Tibial artery (tissue), 4 donors: ENCODE measurements at regions not wholly inside any gene's neighbourhood (a gene's known extent, or its start where the extent isn't known, plus 50 kb on each side); places are given as distances from the start of the nearest gene placed in this dataset.

ENCODE experiments used
- DNase-seq, 2 donors: peaks; one replicate each; pipeline ENCODE4 v3.0.0-alpha.2; 2019
- H3K27ac ChIP-seq, 2 donors: fragments of 200-600 bp; sonication (generic) in 1 of 2; 1 replicate in 1 of 2; 2 replicates in 1 of 2; pipeline ENCODE4 v1.5.1; 2018 to 2019; ENCODE audit warnings: mild to moderate bottlenecking in 1 of 2
- H3K27me3 ChIP-seq, 2 donors: fragments of 200-600 bp; sonication (generic) in 1 of 2; one replicate each; pipeline versions ENCODE4 v1.5.1 to v1.6.0; 2016 to 2019
- H3K36me3 ChIP-seq, 3 donors: fragments of 200-600 bp; sonication (generic) in 2 of 3; one replicate each; pipeline ENCODE4 v1.5.1; 2016 to 2019; ENCODE audit warnings: mild to moderate bottlenecking in 2 of 3
- H3K4me1 ChIP-seq, 4 donors: fragments of 200-600 bp; sonication (generic) in 2 of 4; 1 replicate in 3 of 4; 2 replicates in 1 of 4; pipeline ENCODE4 v1.5.1; 2016 to 2019
- H3K4me3 ChIP-seq, 2 donors: fragments of 200-600 bp; sonication (generic) in 1 of 2; 1 replicate in 1 of 2; 2 replicates in 1 of 2; pipeline ENCODE4 v1.5.1; 2018 to 2019; ENCODE audit warnings: mild to moderate bottlenecking in 2 of 2
- H3K9me3 ChIP-seq, 3 donors: fragments of 200-600 bp; sonication (generic) in 1 of 3; one replicate each; pipeline ENCODE4 v1.5.1; 2016 to 2019
- intact Hi-C: fragments of 100-400 bp; cut with DNase I; formaldehyde crosslinking; loops from one replicate; pipeline ENCODE4 v1.15.0; 2023; ENCODE audit warnings: low total_unique reads
- TF ChIP-seq, protein P1 (sequence below), 2 experiments: fragments of 200-600 bp in 1 of 2; fragments of 450-650 bp in 1 of 2; IDR thresholded peaks; one replicate each; pipeline ENCODE4 v1.5.1; 2017 to 2019; ENCODE audit warnings: antibody characterized with exemption in 2 of 2, mild to moderate bottlenecking in 1 of 2, moderate library complexity in 1 of 2

DNA sequence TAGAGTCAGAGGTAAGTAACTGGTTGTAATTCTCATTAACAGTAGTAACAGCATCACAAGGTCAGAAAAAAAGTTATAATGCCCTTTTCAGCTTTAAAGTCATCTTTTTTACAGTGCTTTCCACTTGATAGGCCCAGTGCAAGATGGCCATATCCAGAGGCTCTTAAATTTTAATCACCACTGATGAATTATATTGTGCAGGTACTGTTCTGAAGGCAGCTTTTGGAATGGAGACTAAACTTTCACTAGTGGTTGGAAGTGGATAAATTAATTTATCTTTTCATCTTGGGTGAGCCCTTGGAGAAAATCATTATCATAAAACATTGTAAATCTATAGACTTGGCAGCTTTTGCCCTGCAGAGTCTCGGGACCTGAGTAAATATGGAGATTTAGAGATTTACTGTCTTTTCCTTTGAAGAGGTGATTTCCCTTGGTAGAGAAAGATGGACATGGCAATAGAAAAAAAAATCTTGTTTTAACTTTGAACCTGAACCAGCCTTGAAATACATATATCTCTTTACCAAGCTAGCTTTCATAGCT, 969.1 kb upstream of the NOVA1 start:
- intact Hi-C loops, result no loop called here

GRCh38 chr14:27573018-27573417, 975.2 kb upstream of the NOVA1 start:
- H3K4me3 ChIP-seq, result no peak overlapping the region
- H3K4me1 ChIP-seq, result no peaks in the 10 kb centered on the region
- no peaks in the 10 kb centered on the region for H3K36me3 ChIP-seq
- no peaks in the 10 kb centered on the region for H3K27me3 ChIP-seq
- H3K27ac ChIP-seq, result no peak overlapping the region
- intact Hi-C loops, result no loop called here
- DNase-seq, result no peak
- no peaks in the 10 kb centered on the region for H3K9me3 ChIP-seq
- TF ChIP-seq, protein P1, sequence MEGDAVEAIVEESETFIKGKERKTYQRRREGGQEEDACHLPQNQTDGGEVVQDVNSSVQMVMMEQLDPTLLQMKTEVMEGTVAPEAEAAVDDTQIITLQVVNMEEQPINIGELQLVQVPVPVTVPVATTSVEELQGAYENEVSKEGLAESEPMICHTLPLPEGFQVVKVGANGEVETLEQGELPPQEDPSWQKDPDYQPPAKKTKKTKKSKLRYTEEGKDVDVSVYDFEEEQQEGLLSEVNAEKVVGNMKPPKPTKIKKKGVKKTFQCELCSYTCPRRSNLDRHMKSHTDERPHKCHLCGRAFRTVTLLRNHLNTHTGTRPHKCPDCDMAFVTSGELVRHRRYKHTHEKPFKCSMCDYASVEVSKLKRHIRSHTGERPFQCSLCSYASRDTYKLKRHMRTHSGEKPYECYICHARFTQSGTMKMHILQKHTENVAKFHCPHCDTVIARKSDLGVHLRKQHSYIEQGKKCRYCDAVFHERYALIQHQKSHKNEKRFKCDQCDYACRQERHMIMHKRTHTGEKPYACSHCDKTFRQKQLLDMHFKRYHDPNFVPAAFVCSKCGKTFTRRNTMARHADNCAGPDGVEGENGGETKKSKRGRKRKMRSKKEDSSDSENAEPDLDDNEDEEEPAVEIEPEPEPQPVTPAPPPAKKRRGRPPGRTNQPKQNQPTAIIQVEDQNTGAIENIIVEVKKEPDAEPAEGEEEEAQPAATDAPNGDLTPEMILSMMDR (IDR thresholded peaks at IDR 0.05), result no peak

More for the DNA sequence above, 969.1 kb upstream of the NOVA1 start:
- H3K27me3 ChIP-seq, result no peaks in the 10 kb centered on the region
- H3K4me1 ChIP-seq, result no peaks in the 10 kb centered on the region
- H3K4me3 ChIP-seq, result no peak overlapping the region
- H3K36me3 ChIP-seq, result no peaks in the 10 kb centered on the region
- H3K9me3 ChIP-seq, result no peaks in the 10 kb centered on the region
- no peak overlapping the region for H3K27ac ChIP-seq
- no peak for DNase-seq
- TF ChIP-seq, protein P1 (IDR thresholded peaks at IDR 0.05), result no peak

DNA sequence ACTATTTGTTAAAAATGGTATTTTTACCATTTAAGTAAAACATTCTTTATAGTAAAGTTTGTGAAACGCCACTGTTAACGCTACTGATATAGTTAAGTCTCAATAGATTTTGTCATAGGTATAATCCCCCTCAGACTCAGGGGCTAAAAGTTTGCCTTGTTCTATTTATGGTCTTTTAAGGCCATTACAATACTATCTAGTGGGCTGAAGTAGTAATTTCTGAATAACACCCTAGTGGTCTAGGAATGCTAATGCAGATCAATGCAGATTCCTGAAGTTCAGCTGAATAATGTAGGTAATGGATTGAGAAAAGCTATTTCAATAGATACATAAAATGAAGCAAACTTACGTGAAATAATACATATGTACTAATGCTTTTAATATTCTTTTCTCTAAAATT, 989.3 kb upstream of the NOVA1 start:
- Histone ChIP-seq H3K4me1 (no peaks in the 10 kb centered on the region), H3K27ac (no peak overlapping the region), H3K36me3 (no peaks in the 10 kb centered on the region), H3K27me3 (no peaks in the 10 kb centered on the region), H3K4me3 (no peak overlapping the region), H3K9me3 (no peaks in the 10 kb centered on the region)
- no peak for DNase-seq
- TF ChIP-seq, protein P1 (IDR thresholded peaks at IDR 0.05), result no peak
- intact Hi-C loops, result no loop called here

DNA sequence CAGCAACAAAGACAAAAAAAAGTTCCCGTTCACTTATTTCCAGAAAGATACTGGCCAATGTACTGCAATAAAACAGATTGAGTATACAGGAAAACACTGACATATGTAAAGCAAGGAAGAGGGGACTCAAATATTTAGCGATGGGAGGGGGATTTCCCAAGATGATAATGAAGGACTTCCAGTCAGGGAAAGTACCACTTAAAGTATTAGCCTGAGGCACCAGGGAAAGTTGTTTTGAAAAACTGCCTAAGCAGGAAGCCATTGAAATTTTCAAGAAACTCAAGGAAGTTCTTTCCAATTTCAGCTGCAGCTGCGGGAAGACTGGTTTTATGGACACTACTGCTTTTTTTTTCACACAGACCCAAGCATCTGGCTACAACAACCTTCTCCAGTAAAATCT, 1007.4 kb upstream of the NOVA1 start:
- no peak for DNase-seq
- TF ChIP-seq, protein P1 (IDR thresholded peaks at IDR 0.05), result no peak
- intact Hi-C loops, result no loop called here
- Histone ChIP-seq H3K27me3 (no peaks in the 10 kb centered on the region), H3K27ac (no peak overlapping the region), H3K36me3 (no peaks in the 10 kb centered on the region), H3K4me3 (no peak overlapping the region), H3K4me1 (no peaks in the 10 kb centered on the region), H3K9me3 (no peaks in the 10 kb centered on the region)

DNA sequence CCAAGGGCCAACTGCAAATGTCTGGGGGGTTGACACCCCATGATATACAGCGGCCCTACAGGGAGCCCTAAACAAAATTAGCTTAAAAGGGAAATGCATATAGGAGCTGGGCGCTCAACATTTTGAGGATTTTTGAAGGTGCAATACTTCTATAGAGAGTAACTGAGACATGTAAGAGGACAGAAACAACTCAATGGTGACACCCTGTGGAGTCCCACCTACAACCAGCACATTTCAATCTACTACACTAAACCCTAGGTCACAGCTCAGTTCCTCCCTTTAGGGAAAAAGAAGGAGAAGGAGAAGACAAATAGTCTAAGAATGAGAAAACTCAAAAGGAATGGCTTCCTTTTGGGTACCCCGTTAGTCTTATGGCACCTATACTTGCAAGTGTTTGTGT, 1010.5 kb upstream of the NOVA1 start:
- Histone ChIP-seq H3K9me3 (no peaks in the 10 kb centered on the region), H3K4me3 (no peak overlapping the region), H3K36me3 (no peaks in the 10 kb centered on the region), H3K27me3 (no peaks in the 10 kb centered on the region), H3K4me1 (no peaks in the 10 kb centered on the region), H3K27ac (no peak overlapping the region)
- DNase-seq, result no peak
- TF ChIP-seq, protein P1 (IDR thresholded peaks at IDR 0.05), result no peak
- intact Hi-C loops, result no loop called here

DNA sequence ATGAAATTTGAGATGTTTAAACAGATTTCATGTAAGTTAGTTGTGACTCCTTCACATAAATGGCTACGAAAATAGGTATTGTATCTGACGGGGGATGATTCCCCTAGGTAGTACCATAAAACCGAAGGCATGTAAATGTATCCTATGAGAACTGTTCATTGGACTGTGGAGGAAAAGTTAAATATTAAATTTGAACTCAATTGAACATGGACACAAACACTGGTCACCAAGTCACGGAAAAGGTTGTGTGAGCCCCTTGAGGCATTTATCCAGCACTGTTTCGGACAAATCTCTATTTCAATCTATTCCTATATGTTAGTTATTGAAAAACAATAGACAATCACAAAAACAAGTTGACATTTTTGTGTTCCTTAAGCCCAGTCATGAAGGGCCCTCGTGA, 1014.3 kb upstream of the NOVA1 start:
- Histone ChIP-seq H3K4me1 (no peaks in the 10 kb centered on the region), H3K36me3 (no peaks in the 10 kb centered on the region), H3K4me3 (no peak overlapping the region), H3K27ac (no peak overlapping the region), H3K27me3 (no peaks in the 10 kb centered on the region), H3K9me3 (no peaks in the 10 kb centered on the region)
- intact Hi-C loops, result no loop called here
- TF ChIP-seq, protein P1 (IDR thresholded peaks at IDR 0.05), result no peak
- DNase-seq, result no peak
